ENCODE measurements at regions not wholly inside any gene's neighbourhood (a gene's known extent, or its start where the extent isn't known, plus 50 kb on each side); places are given as distances from the start of the nearest gene placed in this dataset.
"Not testable (repeated sequence)": the region's sequence is repeated elsewhere in the genome, so short reads cannot be mapped to it uniquely, and the experiment has no call there.

DNA sequence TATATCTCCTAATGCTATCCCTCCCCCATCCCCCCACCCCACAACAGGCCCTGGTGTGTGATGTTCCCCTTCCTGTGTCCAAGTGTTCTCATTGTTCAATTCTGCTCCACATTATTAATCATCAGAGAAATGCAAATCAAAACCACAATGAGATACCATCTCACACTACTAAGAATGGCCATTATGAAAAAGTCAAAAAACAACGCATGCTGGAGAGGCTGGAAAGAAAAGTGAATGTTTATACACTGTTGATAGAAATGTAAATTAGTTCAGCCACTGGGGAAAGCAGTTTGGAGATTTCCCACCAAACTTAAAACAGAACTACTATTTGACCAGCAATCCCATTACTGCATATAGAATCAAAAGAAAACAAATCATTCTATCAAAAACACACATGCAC lies 172.1 kb upstream of the ZNF385D start:
- intact Hi-C loops (cut with micrococcal nuclease); BruUV-seq (replicated peaks); CTCF ChIA-PET (ENCODE audit: low intra/inter-chr PET ratio); in situ Hi-C loops (cut with MboI); H3K4me1 ChIP-seq (replicated peaks in 1 of 2; ENCODE audit: control insufficient read depth in 2 of 2, insufficient read depth in 2 of 2, low read length in 2 of 2); ATAC-seq; H3K79me2 ChIP-seq (ENCODE audit: control insufficient read depth, insufficient read depth, low read length); H3K27me3 ChIP-seq (ENCODE audit: control insufficient read depth in 2 of 2, insufficient read depth in 2 of 2, low read length in 2 of 2); H3K9me3 ChIP-seq (replicated peaks; ENCODE audit: control insufficient read depth, insufficient read depth, low read depth, low read length); H3K4me3 ChIP-seq; POLR2A ChIA-PET; H3K4me2 ChIP-seq (ENCODE audit: insufficient read depth, low read length); FAIRE-seq; DNase-seq (ENCODE audit: extremely low read depth in 1 of 4, low spot score in 3 of 4); H3K9me1 ChIP-seq (ENCODE audit: control insufficient read depth, insufficient read depth, low read length); H3K9ac ChIP-seq (ENCODE audit: insufficient read depth in 1 of 2, low read depth in 2 of 2, low read length in 2 of 2); H3K27ac ChIP-seq (ENCODE audit: extremely low read depth, low read depth, low read length); H3K36me3 ChIP-seq (ENCODE audit: control insufficient read depth, insufficient read depth, low read length); H4K20me1 ChIP-seq (replicated peaks; ENCODE audit: control insufficient read depth, insufficient read depth, low read length); H2AFZ ChIP-seq (ENCODE audit: low read depth, low read length): not testable (repeated sequence)
- 0% methylated on average over 1 of the region's 1 CpG for WGBS (ENCODE audit: insufficient coverage, low coverage, missing lambda C conversion rate)

DNA sequence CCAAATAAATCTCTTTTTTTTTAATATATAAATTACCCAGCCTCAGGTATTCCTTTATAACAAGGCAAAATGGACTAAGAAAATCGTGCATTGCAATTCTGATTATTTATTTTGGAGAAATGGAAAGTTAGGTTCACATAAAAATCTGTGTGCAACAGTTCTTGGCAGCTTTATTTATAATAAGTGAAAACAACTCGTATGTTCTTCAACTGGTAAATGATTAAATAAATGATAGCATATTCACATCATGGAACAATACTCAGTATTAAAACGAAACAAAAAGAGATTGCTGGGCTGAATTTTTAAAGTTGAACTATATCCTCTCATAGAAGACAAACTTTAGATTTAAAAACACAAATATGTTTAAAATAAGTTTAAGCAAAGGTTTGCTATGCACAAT lies 176.3 kb upstream of the ZNF385D start:
- ATAC-seq (no peak), DNase-seq (ENCODE audit: extremely low read depth in 1 of 4, low spot score in 3 of 4) (no peak), FAIRE-seq (no peak)
- ChIA-PET POLR2A (no interaction called here), CTCF (ENCODE audit: low intra/inter-chr PET ratio) (no interaction called here)
- in situ Hi-C loops (cut with MboI) (no loop called here), intact Hi-C loops (cut with micrococcal nuclease) (no loop called here)
- Histone ChIP-seq H4K20me1 (replicated peaks; ENCODE audit: control insufficient read depth, insufficient read depth, low read length) (no peaks in the 10 kb centered on the region), H3K27ac (ENCODE audit: extremely low read depth, low read depth, low read length) (no peak overlapping the region), H3K9me3 (replicated peaks; ENCODE audit: control insufficient read depth, insufficient read depth, low read depth, low read length) (no peaks in the 10 kb centered on the region), H3K36me3 (ENCODE audit: control insufficient read depth, insufficient read depth, low read length) (no peaks in the 10 kb centered on the region), H3K4me3 (no peak overlapping the region), H3K9ac (ENCODE audit: insufficient read depth in 1 of 2, low read depth in 2 of 2, low read length in 2 of 2) (no peak overlapping the region), H3K79me2 (ENCODE audit: control insufficient read depth, insufficient read depth, low read length) (no peaks in the 10 kb centered on the region), H3K4me1 (replicated peaks in 1 of 2; ENCODE audit: control insufficient read depth in 2 of 2, insufficient read depth in 2 of 2, low read length in 2 of 2) (no peaks in the 10 kb centered on the region), H3K4me2 (ENCODE audit: insufficient read depth, low read length) (no peak overlapping the region), H2AFZ (ENCODE audit: low read depth, low read length) (no peak overlapping the region), H3K9me1 (ENCODE audit: control insufficient read depth, insufficient read depth, low read length) (no peaks in the 10 kb centered on the region), H3K27me3 (ENCODE audit: control insufficient read depth in 2 of 2, insufficient read depth in 2 of 2, low read length in 2 of 2) (no peaks in the 10 kb centered on the region)
- no peak for TF ChIP-seq GABPA (tag; conservative IDR thresholded peaks at IDR 0.05; ENCODE audit: low read depth)
- BruUV-seq (replicated peaks) = no TSS peak
- 0% methylated on average over 3 of the region's 3 CpGs for WGBS (ENCODE audit: insufficient coverage, low coverage, missing lambda C conversion rate)
